H9 (cell line): ENCODE measurements at regions not wholly inside any gene's neighbourhood (a gene's known extent, or its start where the extent isn't known, plus 50 kb on each side); places are given as distances from the start of the nearest gene placed in this dataset.

Source experiments
- DNase-seq: peaks from one replicate; pipeline ENCODE4 v3.0.0-alpha.2; 2017
- H2AFZ ChIP-seq: one replicate; pipeline ENCODE4 v1.6.1; 2013; ENCODE audit warnings: mild to moderate bottlenecking, low read length, control low read depth, moderate library complexity
- H2AK5ac ChIP-seq: 2 replicates; pipeline ENCODE4 v1.6.1; 2013; ENCODE audit warnings: low read length, control low read depth, mixed read lengths; ENCODE audit not compliant: insufficient read length
- H2BK120ac ChIP-seq: one replicate; pipeline ENCODE4 v1.6.1; 2013; ENCODE audit warnings: low read depth, mild to moderate bottlenecking, low read length, control low read depth, inconsistent platforms; ENCODE audit not compliant: poor library complexity, severe bottlenecking
- H2BK12ac ChIP-seq: 2 replicates; pipeline ENCODE4 v1.6.1; 2013; ENCODE audit warnings: low read length, control low read depth, mixed read lengths, low read depth; ENCODE audit not compliant: insufficient read length
- H2BK15ac ChIP-seq: 2 replicates; pipeline ENCODE4 v1.6.1; 2013; ENCODE audit warnings: low read depth, low read length, control low read depth
- H2BK20ac ChIP-seq: one replicate; pipeline ENCODE4 v1.6.1; 2013; ENCODE audit warnings: low read depth, mild to moderate bottlenecking, low read length, control low read depth, inconsistent platforms; ENCODE audit not compliant: poor library complexity, severe bottlenecking
- H2BK5ac ChIP-seq: 2 replicates; pipeline ENCODE4 v1.6.1; 2013; ENCODE audit warnings: low read length, control low read depth, mixed read lengths; ENCODE audit not compliant: insufficient read length
- H3K14ac ChIP-seq: 2 replicates; pipeline ENCODE4 v1.6.1; 2013; ENCODE audit warnings: low read length, control low read depth; ENCODE audit not compliant: insufficient read depth
- H3K18ac ChIP-seq: 2 replicates; pipeline ENCODE4 v1.6.1; 2013; ENCODE audit warnings: low read depth, mild to moderate bottlenecking, mixed read lengths, low read length, control low read depth; ENCODE audit not compliant: insufficient read length
- H3K23ac ChIP-seq: 2 replicates; pipeline ENCODE4 v1.6.1; 2013; ENCODE audit warnings: low read length, control low read depth, mixed read lengths, low read depth; ENCODE audit not compliant: insufficient read length
- H3K23me2 ChIP-seq: 2 replicates; pipeline ENCODE4 v1.6.1; 2013; ENCODE audit warnings: low read depth, mild to moderate bottlenecking, mixed read lengths, low read length, control low read depth; ENCODE audit not compliant: insufficient read length, poor library complexity, severe bottlenecking
- H3K27ac ChIP-seq: 2 replicates; pipeline ENCODE4 v1.5.1; 2013; ENCODE audit warnings: low read length, control low read depth, mixed read lengths, low read depth; ENCODE audit not compliant: insufficient read length
- H3K27me3 ChIP-seq: 2 replicates; pipeline ENCODE4 v1.6.1; 2013; ENCODE audit warnings: low read length, control low read depth, inconsistent platforms; ENCODE audit not compliant: insufficient read depth
- H3K4ac ChIP-seq: 2 replicates; pipeline ENCODE4 v1.6.1; 2013; ENCODE audit warnings: low read depth, mild to moderate bottlenecking, control low read depth, inconsistent platforms, low read length, moderate library complexity
- H3K4me1 ChIP-seq: 2 replicates; pipeline ENCODE4 v1.6.1; 2013; ENCODE audit warnings: low read length, control low read depth, inconsistent platforms; ENCODE audit not compliant: insufficient read depth
- H3K4me2 ChIP-seq: 2 replicates; pipeline ENCODE4 v1.6.1; 2013; ENCODE audit warnings: low read length, control low read depth, mixed read lengths; ENCODE audit not compliant: insufficient read length, insufficient read depth
- H3K56ac ChIP-seq: 2 replicates; pipeline ENCODE4 v1.6.1; 2013; ENCODE audit warnings: low read depth, mild to moderate bottlenecking, mixed read lengths, low read length, control low read depth; ENCODE audit not compliant: insufficient read length
- H3K79me1 ChIP-seq: 2 replicates; pipeline ENCODE4 v1.6.1; 2013; ENCODE audit warnings: low read depth, mild to moderate bottlenecking, moderate library complexity, low read length, control low read depth, inconsistent platforms; ENCODE audit not compliant: insufficient read depth, poor library complexity, severe bottlenecking
- H3K79me2 ChIP-seq: 2 replicates; pipeline ENCODE4 v1.6.1; 2013; ENCODE audit warnings: low read length, control low read depth, inconsistent platforms; ENCODE audit not compliant: insufficient read depth
- H3K9ac ChIP-seq: 2 replicates; pipeline ENCODE4 v1.6.1; 2013; ENCODE audit warnings: low read length, control low read depth, mixed read lengths; ENCODE audit not compliant: insufficient read length; ENCODE audit errors: extremely low read depth
- H3K9me3 ChIP-seq: one replicate; pipeline ENCODE4 v1.6.1; 2013; ENCODE audit warnings: low read depth, low read length, inconsistent platforms; ENCODE audit not compliant: control insufficient read depth
- H3T11ph ChIP-seq: one replicate; pipeline ENCODE4 v1.6.1; 2013; ENCODE audit warnings: mild to moderate bottlenecking, low read length, control low read depth, inconsistent platforms
- H4K20me1 ChIP-seq: one replicate; pipeline ENCODE4 v1.6.1; 2013; ENCODE audit not compliant: control insufficient read depth, insufficient read length, insufficient read depth
- H4K5ac ChIP-seq: 2 replicates; pipeline ENCODE4 v1.6.1; 2013; ENCODE audit warnings: low read depth, mild to moderate bottlenecking, mixed read lengths, low read length, control low read depth; ENCODE audit not compliant: insufficient read length
- H4K8ac ChIP-seq: replicated peaks from 2 replicates; pipeline ENCODE4 v1.6.1; 2013; ENCODE audit warnings: low read length, control low read depth, mixed read lengths, low read depth; ENCODE audit not compliant: insufficient read length
- H4K91ac ChIP-seq: 2 replicates; pipeline ENCODE4 v1.6.1; 2013; ENCODE audit warnings: low read depth, mild to moderate bottlenecking, moderate library complexity, mixed read lengths, low read length, control low read depth; ENCODE audit not compliant: insufficient read length
- H3K27ac Mint-ChIP-seq, 3 experiments: 2 replicates in 2 of 3; 3 replicates in 1 of 3; pipeline ENCODE4 v1.8.0; 2020 to 2021; ENCODE audit warnings: mixed read lengths in 3 of 3, mild to moderate bottlenecking in 1 of 3, moderate library complexity in 1 of 3
- H3K27me3 Mint-ChIP-seq: 2 replicates; pipeline ENCODE4 v1.8.0; 2021; ENCODE audit warnings: low read depth, mild to moderate bottlenecking, moderate library complexity, mixed read lengths
- H3K36me3 Mint-ChIP-seq, 3 experiments: 2 replicates in 2 of 3; 3 replicates in 1 of 3; pipeline ENCODE4 v1.8.0; 2020 to 2021; ENCODE audit warnings: low read depth in 3 of 3, mixed read lengths in 3 of 3; ENCODE audit not compliant: insufficient read depth in 1 of 3
- H3K4me1 Mint-ChIP-seq, 2 experiments: 2 replicates each; pipeline ENCODE4 v1.8.0; 2020; ENCODE audit warnings: mixed read lengths in 2 of 2
- H3K4me3 Mint-ChIP-seq, 2 experiments: 2 replicates in 1 of 2; 3 replicates in 1 of 2; pipeline ENCODE4 v1.8.0; 2020 to 2021; ENCODE audit warnings: mild to moderate bottlenecking in 2 of 2, mixed read lengths in 2 of 2, moderate library complexity in 1 of 2
- H3K9me3 Mint-ChIP-seq, 2 experiments: 2 replicates in 1 of 2; 3 replicates in 1 of 2; pipeline ENCODE4 v1.8.0; 2020; ENCODE audit warnings: mild to moderate bottlenecking in 2 of 2, mixed read lengths in 2 of 2, moderate library complexity in 1 of 2
- WGBS: extraction: QIAGEN DNeasy Blood & Tissue Kit; methylation state at CpG from one replicate; pipeline ENCODE4 v1.1.7; 2013; ENCODE audit warnings: missing lambda C conversion rate, low lambda C conversion rate, mixed read lengths; ENCODE audit not compliant: insufficient read length; ENCODE audit errors: extremely low coverage; 5-methylcytosine and 5-hydroxymethylcytosine counted together
- TF ChIP-seq, protein P1 (sequence below): fragments of 200-600 bp; sonication (generic); conservative IDR thresholded peaks from 3 replicates; pipeline ENCODE4 v1.8.0; 2021; ENCODE audit warnings: antibody characterized with exemption, mild to moderate bottlenecking

GRCh38 chr9:90046317-90046861 is 441.6 kb downstream of the GADD45G start:
- no peaks in the 10 kb centered on the region for H3K9me3 ChIP-seq
- no peak overlapping the region for H2BK120ac ChIP-seq
- H3K56ac ChIP-seq = no peak overlapping the region
- H3K9ac ChIP-seq = no peak overlapping the region
- H3K79me1 ChIP-seq = no peaks in the 10 kb centered on the region
- no peak overlapping the region for H3K18ac ChIP-seq
- no peaks in the 10 kb centered on the region for H4K20me1 ChIP-seq
- H3K4ac ChIP-seq = no peak overlapping the region
- no peak overlapping the region for H2BK5ac ChIP-seq
- no peak overlapping the region for H2BK20ac ChIP-seq
- no peak overlapping the region for H2BK12ac ChIP-seq
- Mint-ChIP-seq H3K36me3 (peaks cover 0 to 2% (median 0%) of the 10 kb centered on the region in 3 experiments; a peak in 1 of 7 replicates), H3K27ac (no peak overlapping the region), H3K4me3 (no peak overlapping the region), H3K9me3 (no peaks in the 10 kb centered on the region), H3K27me3 (peaks cover 3% of the 10 kb centered on the region; the same call in 1 of the 2 replicates), H3K4me1 (peaks cover 11% of the 10 kb centered on the region in 2 experiments)
- DNase-seq = no peak
- H4K5ac ChIP-seq = no peak overlapping the region
- no peak overlapping the region for H3T11ph ChIP-seq
- H3K23ac ChIP-seq = no peak overlapping the region
- H2BK15ac ChIP-seq = no peak overlapping the region
- no peaks in the 10 kb centered on the region for H3K27me3 ChIP-seq
- H3K27ac ChIP-seq = no peak overlapping the region
- no peaks in the 10 kb centered on the region for H3K23me2 ChIP-seq
- H2AFZ ChIP-seq = no peak overlapping the region
- no peak overlapping the region for H3K4me2 ChIP-seq
- H3K14ac ChIP-seq = no peak overlapping the region
- TF ChIP-seq, protein P1, sequence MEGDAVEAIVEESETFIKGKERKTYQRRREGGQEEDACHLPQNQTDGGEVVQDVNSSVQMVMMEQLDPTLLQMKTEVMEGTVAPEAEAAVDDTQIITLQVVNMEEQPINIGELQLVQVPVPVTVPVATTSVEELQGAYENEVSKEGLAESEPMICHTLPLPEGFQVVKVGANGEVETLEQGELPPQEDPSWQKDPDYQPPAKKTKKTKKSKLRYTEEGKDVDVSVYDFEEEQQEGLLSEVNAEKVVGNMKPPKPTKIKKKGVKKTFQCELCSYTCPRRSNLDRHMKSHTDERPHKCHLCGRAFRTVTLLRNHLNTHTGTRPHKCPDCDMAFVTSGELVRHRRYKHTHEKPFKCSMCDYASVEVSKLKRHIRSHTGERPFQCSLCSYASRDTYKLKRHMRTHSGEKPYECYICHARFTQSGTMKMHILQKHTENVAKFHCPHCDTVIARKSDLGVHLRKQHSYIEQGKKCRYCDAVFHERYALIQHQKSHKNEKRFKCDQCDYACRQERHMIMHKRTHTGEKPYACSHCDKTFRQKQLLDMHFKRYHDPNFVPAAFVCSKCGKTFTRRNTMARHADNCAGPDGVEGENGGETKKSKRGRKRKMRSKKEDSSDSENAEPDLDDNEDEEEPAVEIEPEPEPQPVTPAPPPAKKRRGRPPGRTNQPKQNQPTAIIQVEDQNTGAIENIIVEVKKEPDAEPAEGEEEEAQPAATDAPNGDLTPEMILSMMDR = no peak
- WGBS = no CpG with 5 or more reads among the region's 7 CpGs
- H3K4me1 ChIP-seq = peaks cover 2% of the 10 kb centered on the region; the same call in 1 of the 2 replicates
- H2AK5ac ChIP-seq = no peak overlapping the region
- no peak overlapping the region for H4K91ac ChIP-seq
- no peak overlapping the region for H4K8ac ChIP-seq
- H3K79me2 ChIP-seq = no peaks in the 10 kb centered on the region
